Nucleus accumbens (tissue), 56 donors: ENCODE measurements at regions not wholly inside any gene's neighbourhood (a gene's known extent, or its start where the extent isn't known, plus 50 kb on each side); places are given as distances from the start of the nearest gene placed in this dataset.
"Not testable (repeated sequence)": the region's sequence is repeated elsewhere in the genome, so short reads cannot be mapped to it uniquely, and the experiment has no call there.

Experiments used
- DNase-seq, 56 donors: peaks; one replicate each; lab custom pipeline; 2025; lab: John Stamatoyannopoulos, UW

- not testable (repeated sequence) for DNase-seq
Observed at GRCh38 chr1:206403612-206404307, 66.5 kb upstream of the IKBKE start.

- DNase-seq = not testable (repeated sequence)
Observed at GRCh38 chr1:206404309-206405027, 65.8 kb upstream of the IKBKE start.

- DNase-seq = not testable (repeated sequence)
Observed at GRCh38 chr1:206405282-206405681, 65.0 kb upstream of the IKBKE start.

GRCh38 chr1:206408371-206409288 is 61.6 kb upstream of the IKBKE start:
- DNase-seq = not testable (repeated sequence)

GRCh38 chr1:206411321-206411720 is 59.0 kb upstream of the IKBKE start:
- no peak for DNase-seq

GRCh38 chr1:206415942-206416341 is 54.3 kb upstream of the IKBKE start:
- DNase-seq = no peak

- DNase-seq = no peak
Observed at GRCh38 chr1:206417774-206418614, 52.3 kb upstream of the IKBKE start.

GRCh38 chr1:206419250-206419649 is 51.0 kb upstream of the IKBKE start:
- DNase-seq = no peak

- DNase-seq = no peak
Observed at GRCh38 chr1:206419783-206420182, 50.5 kb upstream of the IKBKE start.

GRCh38 chr1:206420471-206420870 is 49.8 kb upstream of the IKBKE start:
- DNase-seq = no peak
